ENCODE measurements at regions not wholly inside any gene's neighbourhood (a gene's known extent, or its start where the extent isn't known, plus 50 kb on each side); places are given as distances from the start of the nearest gene placed in this dataset.

DNA sequence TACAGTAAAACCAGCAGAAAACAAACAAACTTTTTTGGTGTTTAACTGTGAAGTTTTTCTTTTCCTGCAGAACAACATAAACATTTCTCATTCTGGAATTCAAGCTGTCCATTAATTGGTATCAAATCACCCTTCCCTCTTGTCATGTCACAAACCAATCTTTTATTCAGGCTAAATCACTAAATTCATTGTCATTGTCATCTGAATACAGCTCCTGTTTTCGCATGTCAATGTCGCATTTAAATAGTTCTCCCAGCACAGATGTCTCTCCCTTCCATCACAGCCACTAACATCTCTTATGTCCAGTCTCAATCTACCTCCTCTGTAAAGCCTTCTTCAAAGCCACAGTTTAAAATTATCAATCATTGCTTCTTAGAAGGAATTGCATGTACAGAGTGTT lies 192.1 kb upstream of the PCDH10 start:
- TF ChIP-seq, protein P1, sequence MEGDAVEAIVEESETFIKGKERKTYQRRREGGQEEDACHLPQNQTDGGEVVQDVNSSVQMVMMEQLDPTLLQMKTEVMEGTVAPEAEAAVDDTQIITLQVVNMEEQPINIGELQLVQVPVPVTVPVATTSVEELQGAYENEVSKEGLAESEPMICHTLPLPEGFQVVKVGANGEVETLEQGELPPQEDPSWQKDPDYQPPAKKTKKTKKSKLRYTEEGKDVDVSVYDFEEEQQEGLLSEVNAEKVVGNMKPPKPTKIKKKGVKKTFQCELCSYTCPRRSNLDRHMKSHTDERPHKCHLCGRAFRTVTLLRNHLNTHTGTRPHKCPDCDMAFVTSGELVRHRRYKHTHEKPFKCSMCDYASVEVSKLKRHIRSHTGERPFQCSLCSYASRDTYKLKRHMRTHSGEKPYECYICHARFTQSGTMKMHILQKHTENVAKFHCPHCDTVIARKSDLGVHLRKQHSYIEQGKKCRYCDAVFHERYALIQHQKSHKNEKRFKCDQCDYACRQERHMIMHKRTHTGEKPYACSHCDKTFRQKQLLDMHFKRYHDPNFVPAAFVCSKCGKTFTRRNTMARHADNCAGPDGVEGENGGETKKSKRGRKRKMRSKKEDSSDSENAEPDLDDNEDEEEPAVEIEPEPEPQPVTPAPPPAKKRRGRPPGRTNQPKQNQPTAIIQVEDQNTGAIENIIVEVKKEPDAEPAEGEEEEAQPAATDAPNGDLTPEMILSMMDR (IDR thresholded peaks at IDR 0.05) = no peak
- no peak for TF ChIP-seq POLR2AphosphoS5 (IDR thresholded peaks at IDR 0.05; ENCODE audit: insufficient read depth in 1 of 2, low read depth in 1 of 2)
- TF ChIP-seq POLR2A (IDR thresholded peaks at IDR 0.05) = no peak
